Activated naive CD8-positive, alpha-beta T cell (primary cell): ENCODE measurements at regions not wholly inside any gene's neighbourhood (a gene's known extent, or its start where the extent isn't known, plus 50 kb on each side); places are given as distances from the start of the nearest gene placed in this dataset.
"Not testable (repeated sequence)": the region's sequence is repeated elsewhere in the genome, so short reads cannot be mapped to it uniquely, and the experiment has no call there.

Experiments used
- H3K27ac Mint-ChIP-seq: one replicate; pipeline ENCODE4 v1.8.0; 2021; ENCODE audit warnings: mixed read lengths
- H3K27me3 Mint-ChIP-seq: one replicate; pipeline ENCODE4 v1.8.0; 2021; ENCODE audit warnings: mixed read lengths
- H3K36me3 Mint-ChIP-seq: one replicate; pipeline ENCODE4 v1.8.0; 2021; ENCODE audit warnings: mixed read lengths
- H3K4me1 Mint-ChIP-seq: one replicate; pipeline ENCODE4 v1.8.0; 2021; ENCODE audit warnings: low read depth, mixed read lengths
- H3K4me3 Mint-ChIP-seq: one replicate; pipeline ENCODE4 v1.8.0; 2021; ENCODE audit warnings: mild to moderate bottlenecking, mixed read lengths
- H3K9me3 Mint-ChIP-seq: one replicate; pipeline ENCODE4 v1.8.0; 2021; ENCODE audit warnings: low read depth, mixed read lengths

GRCh38 chr10:130715686-130716670 lies 579.8 kb downstream of the GLRX3 start:
- Mint-ChIP-seq H3K27ac (no peak overlapping the region), H3K4me1 (no peaks in the 10 kb centered on the region), H3K36me3 (no peaks in the 10 kb centered on the region), H3K27me3 (no peaks in the 10 kb centered on the region), H3K4me3 (no peak overlapping the region), H3K9me3 (no peaks in the 10 kb centered on the region)

DNA sequence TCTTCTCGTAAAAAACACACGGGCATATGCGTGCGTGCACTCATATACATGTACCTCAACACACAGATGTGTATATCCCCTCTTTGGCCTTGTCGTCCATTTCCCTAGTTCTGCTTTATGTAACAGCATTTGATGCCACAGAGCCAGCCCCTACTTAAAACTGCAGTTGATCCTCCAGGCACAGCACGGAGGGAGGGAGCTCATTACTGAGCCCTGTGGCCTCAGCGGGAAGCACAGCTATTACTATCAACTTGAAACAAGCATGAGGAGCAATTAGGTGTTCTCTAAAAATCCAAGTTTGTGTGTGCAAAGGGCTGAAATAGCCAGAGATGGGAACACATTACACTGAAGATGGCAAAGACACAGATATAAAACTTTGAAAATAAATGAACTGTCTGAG lies 580.9 kb downstream of the GLRX3 start:
- no peak overlapping the region for H3K4me3 Mint-ChIP-seq
- no peaks in the 10 kb centered on the region for H3K9me3 Mint-ChIP-seq
- H3K4me1 Mint-ChIP-seq = no peaks in the 10 kb centered on the region
- no peak overlapping the region for H3K27ac Mint-ChIP-seq
- no peaks in the 10 kb centered on the region for H3K27me3 Mint-ChIP-seq
- H3K36me3 Mint-ChIP-seq = no peaks in the 10 kb centered on the region

- not testable (repeated sequence) for H3K9me3 Mint-ChIP-seq, H3K4me1 Mint-ChIP-seq, H3K27ac Mint-ChIP-seq, H3K36me3 Mint-ChIP-seq, H3K4me3 Mint-ChIP-seq, H3K27me3 Mint-ChIP-seq
These were observed 582.7 kb downstream of the GLRX3 start for GRCh38 chr10:130718744-130719447.

DNA sequence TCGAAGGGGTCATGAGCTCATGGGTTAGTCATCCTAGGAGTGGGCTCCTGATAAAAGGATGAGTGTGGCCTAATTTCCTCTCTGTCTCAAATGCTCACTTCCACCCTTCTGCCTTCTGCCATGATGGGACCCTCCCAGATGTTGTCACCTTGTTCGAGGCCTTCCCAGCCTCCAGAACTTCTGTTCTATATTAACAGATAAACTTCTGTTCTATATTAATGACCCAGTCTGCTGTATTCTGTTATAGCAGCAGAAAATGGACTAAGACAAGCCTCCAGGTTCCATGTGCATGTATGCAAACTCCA lies 583.2 kb downstream of the GLRX3 start:
- H3K27ac Mint-ChIP-seq = no peak overlapping the region

DNA sequence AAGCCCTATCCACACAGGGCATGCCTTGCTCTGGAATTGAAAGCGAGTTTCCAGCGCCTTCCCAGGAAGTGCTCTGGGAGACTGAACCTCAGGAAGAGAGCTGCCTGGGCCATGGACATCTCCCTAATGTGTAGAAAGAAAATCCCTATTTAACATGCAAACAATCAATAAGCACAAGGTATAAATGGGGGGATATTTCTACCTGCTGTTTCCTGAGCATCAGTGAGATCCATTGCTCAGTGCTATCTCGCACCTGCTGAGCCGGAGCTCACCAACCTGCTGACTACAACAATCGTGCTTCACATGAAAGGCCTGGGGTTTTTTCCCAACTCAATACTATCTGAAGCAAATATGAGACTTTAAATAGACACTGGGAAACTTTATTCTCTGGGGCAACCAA lies 584.0 kb downstream of the GLRX3 start:
- Mint-ChIP-seq H3K4me3 (no peak overlapping the region), H3K36me3 (no peaks in the 10 kb centered on the region), H3K27ac (no peak overlapping the region), H3K27me3 (no peaks in the 10 kb centered on the region), H3K4me1 (no peaks in the 10 kb centered on the region), H3K9me3 (no peaks in the 10 kb centered on the region)

More for the DNA sequence above, 583.2 kb downstream of the GLRX3 start:
- H3K4me1 Mint-ChIP-seq = no peaks in the 10 kb centered on the region
- H3K36me3 Mint-ChIP-seq = no peaks in the 10 kb centered on the region
- H3K9me3 Mint-ChIP-seq = no peaks in the 10 kb centered on the region
- no peaks in the 10 kb centered on the region for H3K27me3 Mint-ChIP-seq
- H3K4me3 Mint-ChIP-seq = no peak overlapping the region

GRCh38 chr10:130721971-130722370 lies 585.8 kb downstream of the GLRX3 start:
- no peaks in the 10 kb centered on the region for H3K27me3 Mint-ChIP-seq
- no peaks in the 10 kb centered on the region for H3K9me3 Mint-ChIP-seq
- no peaks in the 10 kb centered on the region for H3K4me1 Mint-ChIP-seq
- H3K36me3 Mint-ChIP-seq = no peaks in the 10 kb centered on the region
- no peak overlapping the region for H3K4me3 Mint-ChIP-seq
- no peak overlapping the region for H3K27ac Mint-ChIP-seq

DNA sequence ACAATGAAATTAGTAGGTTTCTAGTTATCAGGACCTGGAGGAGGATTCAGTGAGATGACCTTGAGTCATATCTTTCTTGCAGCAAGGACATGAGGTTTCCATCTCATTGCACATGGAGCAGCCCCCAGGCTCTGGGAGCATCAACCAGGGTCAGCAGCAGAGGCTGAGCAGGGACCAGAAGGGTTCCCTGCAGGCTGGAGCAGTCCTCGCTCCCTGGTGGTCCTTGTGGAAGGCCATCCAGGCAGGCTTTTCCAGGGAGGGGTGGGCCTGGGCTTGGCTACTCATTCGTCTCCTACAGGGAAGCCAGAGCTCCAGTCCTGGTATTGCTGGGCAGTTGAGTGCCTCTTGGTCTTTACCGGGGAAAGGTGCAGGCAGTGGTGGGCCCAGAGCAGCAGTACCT lies 587.5 kb downstream of the GLRX3 start:
- Mint-ChIP-seq H3K27me3 (no peaks in the 10 kb centered on the region), H3K36me3 (no peaks in the 10 kb centered on the region), H3K4me3 (no peak overlapping the region), H3K4me1 (no peaks in the 10 kb centered on the region), H3K27ac (no peak overlapping the region), H3K9me3 (no peaks in the 10 kb centered on the region)

DNA sequence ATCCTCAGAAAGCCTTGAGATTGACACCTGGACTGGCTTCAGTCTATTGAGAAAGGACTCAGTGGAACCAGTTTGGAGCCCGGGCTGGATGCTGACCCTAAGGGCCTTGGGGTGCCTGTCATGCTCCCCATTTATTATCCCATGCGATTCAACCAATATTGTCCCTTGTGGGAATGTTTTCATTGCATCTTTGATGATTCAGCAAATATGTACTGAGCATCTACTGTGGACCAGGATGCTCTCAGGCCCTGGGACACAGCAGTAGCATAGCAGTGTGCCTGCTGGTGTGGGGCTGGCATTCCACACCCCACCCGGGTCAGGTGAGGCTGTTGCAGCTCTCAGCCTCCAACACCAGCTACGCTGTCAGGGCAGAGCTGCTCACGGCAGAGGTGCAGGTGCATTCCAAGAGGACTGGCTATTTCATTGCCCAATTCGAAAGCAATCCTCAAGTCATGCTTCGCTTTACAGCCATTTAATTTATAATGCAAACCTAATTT lies 586.0 kb downstream of the TCERG1L start:
- Mint-ChIP-seq H3K4me1 (no peaks in the 10 kb centered on the region), H3K4me3 (no peak overlapping the region), H3K9me3 (no peaks in the 10 kb centered on the region), H3K36me3 (no peaks in the 10 kb centered on the region), H3K27ac (no peak overlapping the region), H3K27me3 (no peaks in the 10 kb centered on the region)

DNA sequence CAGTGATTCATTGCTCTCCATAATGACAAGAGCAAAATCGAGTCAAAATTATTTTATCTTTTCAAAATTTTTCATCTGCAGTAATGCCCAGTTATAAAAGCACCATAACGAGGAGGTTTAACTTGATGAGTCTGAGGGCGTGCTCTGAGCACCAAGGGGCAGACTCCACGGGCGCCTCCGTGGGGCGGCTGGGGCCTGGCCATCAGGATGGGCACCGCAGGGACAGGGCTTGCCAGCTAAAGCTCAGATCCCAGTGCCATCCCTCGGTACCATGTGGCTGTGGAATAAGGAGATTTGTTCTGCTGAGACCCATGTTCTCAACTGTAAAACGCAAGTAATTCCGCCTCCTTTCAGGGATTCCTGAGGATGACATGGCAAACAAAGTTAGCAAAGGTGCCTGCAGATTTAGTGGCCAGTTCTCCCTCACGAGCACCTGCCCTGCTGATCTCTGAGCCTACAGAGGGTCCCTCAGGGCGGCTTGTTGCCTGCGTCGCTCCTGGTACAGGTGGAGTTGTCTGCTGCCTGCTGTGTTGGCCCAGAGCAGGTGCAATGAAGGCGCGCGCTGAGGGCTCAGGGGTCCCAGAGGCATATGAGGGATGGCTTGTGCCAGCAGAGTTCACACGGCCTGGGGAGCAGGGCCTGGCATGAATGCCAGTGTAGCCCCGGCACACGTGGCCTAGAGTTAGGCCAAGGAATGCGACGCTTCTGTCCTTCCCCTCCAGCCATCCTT lies 584.4 kb downstream of the TCERG1L start:
- no peaks in the 10 kb centered on the region for H3K9me3 Mint-ChIP-seq
- H3K4me1 Mint-ChIP-seq = no peaks in the 10 kb centered on the region
- H3K27me3 Mint-ChIP-seq = no peaks in the 10 kb centered on the region
- H3K27ac Mint-ChIP-seq = no peak overlapping the region
- no peaks in the 10 kb centered on the region for H3K36me3 Mint-ChIP-seq
- no peak overlapping the region for H3K4me3 Mint-ChIP-seq

DNA sequence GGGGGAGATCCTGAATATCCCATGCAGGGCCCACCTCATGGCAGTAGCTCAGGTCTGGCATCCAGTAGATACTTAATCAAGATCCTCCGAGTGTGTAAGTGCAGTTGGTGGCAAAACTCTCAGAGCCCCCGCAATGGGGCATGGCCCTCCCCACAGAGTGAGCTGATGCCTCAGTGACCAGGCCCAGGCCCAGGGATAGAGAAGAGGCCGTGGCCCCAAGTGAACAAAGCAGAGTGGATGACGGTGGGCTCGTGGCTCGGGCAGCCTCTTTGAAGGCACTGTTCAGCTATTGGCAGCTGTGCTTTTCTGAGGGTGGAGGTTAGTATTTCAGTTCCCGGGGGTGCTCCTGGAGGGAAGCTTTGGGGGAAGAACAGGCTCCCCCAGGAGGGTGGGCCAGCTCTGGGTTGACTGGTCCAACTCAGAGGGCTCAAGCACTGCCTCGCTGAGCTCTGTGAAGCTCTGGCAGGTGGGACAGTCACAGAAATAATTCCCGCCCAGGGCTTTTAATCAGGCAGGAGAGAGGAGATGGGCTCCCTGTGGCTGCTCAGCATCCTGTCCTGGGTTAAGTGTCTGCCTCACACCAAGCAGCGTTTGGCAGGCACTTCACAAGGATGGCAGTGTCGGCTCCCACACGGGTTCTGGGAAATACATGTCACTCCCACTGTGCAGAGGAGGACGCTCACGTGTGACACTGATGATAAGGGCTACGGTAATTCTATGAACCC lies 583.6 kb downstream of the TCERG1L start:
- Mint-ChIP-seq H3K9me3 (no peaks in the 10 kb centered on the region), H3K4me1 (no peaks in the 10 kb centered on the region), H3K4me3 (no peak overlapping the region), H3K36me3 (no peaks in the 10 kb centered on the region), H3K27ac (no peak overlapping the region), H3K27me3 (no peaks in the 10 kb centered on the region)

GRCh38 chr10:130728531-130729215 lies 582.8 kb downstream of the TCERG1L start:
- Mint-ChIP-seq H3K4me1 (no peaks in the 10 kb centered on the region), H3K27me3 (no peaks in the 10 kb centered on the region), H3K4me3 (no peak overlapping the region), H3K36me3 (no peaks in the 10 kb centered on the region), H3K9me3 (no peaks in the 10 kb centered on the region), H3K27ac (no peak overlapping the region)

GRCh38 chr10:130729876-130730275 lies 581.6 kb downstream of the TCERG1L start:
- H3K36me3 Mint-ChIP-seq = no peaks in the 10 kb centered on the region
- H3K4me3 Mint-ChIP-seq = no peak overlapping the region
- no peak overlapping the region for H3K27ac Mint-ChIP-seq

DNA sequence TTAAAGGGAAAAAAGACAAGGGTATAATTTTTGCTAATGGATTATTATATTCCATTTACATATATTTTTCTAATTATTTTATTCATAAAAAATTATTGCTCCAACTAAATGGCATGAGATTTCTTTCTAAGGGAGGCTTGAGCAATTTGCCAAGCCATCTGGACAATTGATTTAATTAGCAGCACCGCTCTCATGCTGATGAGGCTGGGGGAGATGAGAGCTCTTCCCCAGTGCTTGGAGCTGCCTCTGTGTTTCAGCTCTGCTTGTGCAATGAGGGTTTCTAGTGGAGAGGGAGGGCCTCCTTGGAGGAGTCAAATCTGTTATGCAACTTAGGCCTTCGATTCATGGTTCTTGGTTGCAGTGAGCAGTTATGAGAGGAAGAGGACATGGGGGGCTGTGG lies 574.3 kb downstream of the TCERG1L start:
- Mint-ChIP-seq H3K4me3 (no peak overlapping the region), H3K27ac (no peak overlapping the region), H3K9me3 (no peaks in the 10 kb centered on the region), H3K27me3 (peaks cover 5% of the 10 kb centered on the region), H3K36me3 (no peaks in the 10 kb centered on the region), H3K4me1 (no peaks in the 10 kb centered on the region)

More at GRCh38 chr10:130729876-130730275, 581.6 kb downstream of the TCERG1L start:
- H3K9me3 Mint-ChIP-seq = no peaks in the 10 kb centered on the region
- no peaks in the 10 kb centered on the region for H3K4me1 Mint-ChIP-seq
- no peaks in the 10 kb centered on the region for H3K27me3 Mint-ChIP-seq

- Mint-ChIP-seq H3K9me3 (no peaks in the 10 kb centered on the region), H3K36me3 (no peaks in the 10 kb centered on the region), H3K27me3 (peaks cover 5% of the 10 kb centered on the region), H3K4me3 (no peak overlapping the region), H3K4me1 (no peaks in the 10 kb centered on the region), H3K27ac (no peak overlapping the region)
These were observed 573.9 kb downstream of the TCERG1L start for GRCh38 chr10:130737621-130738020.
